SKM-1 (cell line): ENCODE measurements at regions not wholly inside any gene's neighbourhood (a gene's known extent, or its start where the extent isn't known, plus 50 kb on each side); places are given as distances from the start of the nearest gene placed in this dataset.
"Not testable (repeated sequence)": the region's sequence is repeated elsewhere in the genome, so short reads cannot be mapped to it uniquely, and the experiment has no call there.

Experiments used
- DNase-seq: peaks from one replicate; lab custom pipeline; 2025; ENCODE audit not compliant: unreplicated experiment; lab: John Stamatoyannopoulos, UW

- DNase-seq, result no peak
These were observed 81.8 kb upstream of the ANKRD1 start for GRCh38 chr10:91002656-91003055.

GRCh38 chr10:91003379-91003778 lies 82.5 kb upstream of the ANKRD1 start:
- DNase-seq, result not testable (repeated sequence)

DNA sequence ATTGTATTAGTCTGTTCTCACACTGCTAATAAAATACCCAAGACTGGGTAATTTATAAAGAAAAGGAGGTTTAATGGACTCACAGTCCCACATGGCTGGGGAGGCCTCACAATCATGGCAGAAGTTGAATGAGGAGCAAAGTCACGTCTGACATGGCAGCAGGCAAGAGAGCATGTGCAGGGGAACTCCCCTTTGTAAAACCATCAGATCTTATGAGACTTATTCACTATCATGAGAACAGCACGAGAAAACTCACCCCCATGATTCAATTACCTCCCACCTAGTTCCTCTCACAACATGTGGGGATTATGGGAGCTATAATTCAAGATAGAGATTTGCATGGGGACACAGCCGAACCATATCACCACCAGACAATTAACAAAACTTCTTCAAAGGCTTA lies 84.4 kb upstream of the ANKRD1 start:
- DNase-seq, result not testable (repeated sequence)

DNA sequence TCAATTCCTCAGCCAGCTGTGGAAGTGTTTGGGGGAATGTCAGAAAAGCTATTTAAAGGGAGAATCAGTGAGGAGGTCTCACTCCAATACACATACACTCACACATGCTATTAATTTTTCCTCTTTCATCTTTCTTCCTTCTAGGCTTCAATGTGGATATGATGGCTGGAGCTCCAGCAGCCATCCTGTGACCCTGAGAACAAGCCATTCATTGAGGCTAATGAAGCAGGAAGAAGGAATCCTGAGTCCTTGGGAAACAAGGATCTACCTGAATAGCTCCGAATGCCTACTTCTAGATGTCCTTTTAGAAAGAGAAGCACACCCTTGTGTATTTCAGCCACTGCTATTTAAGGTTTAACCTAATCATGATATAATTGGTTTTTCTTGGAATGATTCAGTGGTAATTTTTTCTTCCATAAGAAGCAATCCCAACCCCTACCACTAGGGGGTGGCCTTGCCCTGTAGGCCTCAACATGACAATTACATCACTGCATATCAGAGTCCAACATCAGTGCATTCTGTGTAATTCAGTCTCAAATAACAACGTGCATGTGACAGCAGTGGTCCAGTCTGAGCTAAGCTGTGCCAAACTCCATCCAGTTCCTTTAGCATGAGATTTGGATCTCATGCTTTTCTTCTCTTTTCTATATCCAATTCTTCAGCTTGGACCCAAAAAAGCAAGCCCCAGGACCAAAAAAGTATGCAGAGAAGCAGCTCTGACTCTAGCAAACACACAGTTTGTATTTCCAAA lies 85.3 kb upstream of the ANKRD1 start:
- peak; percentile 13 for DNase-seq

- DNase-seq, result no peak
These were observed 86.0 kb upstream of the ANKRD1 start for GRCh38 chr10:91006752-91007346.

DNA sequence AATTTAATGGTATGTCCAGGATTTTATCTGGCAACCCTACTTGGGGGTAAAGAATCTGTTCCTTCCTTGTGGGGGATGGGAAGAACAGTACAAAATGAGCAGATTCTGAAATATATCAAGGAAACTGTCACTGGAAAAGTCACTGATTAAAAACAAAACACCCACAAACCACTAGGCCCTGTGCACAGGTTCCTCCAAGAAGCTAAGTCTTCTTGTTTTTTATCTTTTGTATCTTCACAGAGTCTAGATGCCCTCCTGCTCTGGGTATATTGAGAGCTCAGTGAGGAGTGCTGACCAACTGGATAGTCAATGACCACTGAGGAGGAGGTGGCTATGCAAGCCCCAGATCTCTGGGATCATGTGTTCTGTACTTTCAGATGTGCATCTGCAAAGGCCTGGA lies 86.8 kb upstream of the ANKRD1 start:
- no peak for DNase-seq

DNA sequence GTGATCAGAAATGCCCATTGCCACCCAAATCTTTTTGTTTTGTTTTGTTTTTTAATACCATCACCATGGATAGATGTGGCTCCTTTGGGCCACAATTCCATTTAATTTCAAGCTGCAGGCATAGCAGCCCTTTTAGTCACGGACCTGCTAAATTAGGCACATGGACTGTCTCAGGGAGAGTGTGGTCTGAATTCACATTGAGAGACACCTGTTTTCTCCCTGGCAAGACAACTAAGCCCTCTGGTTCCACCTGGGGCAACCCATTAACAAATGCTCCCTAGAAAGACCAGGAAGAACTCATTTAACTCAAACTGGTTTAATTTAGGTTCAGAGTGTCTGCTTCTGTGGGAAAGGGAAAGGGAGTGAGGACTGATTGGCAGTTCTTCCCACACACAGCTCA lies 88.2 kb upstream of the ANKRD1 start:
- DNase-seq, result no peak

GRCh38 chr10:91010952-91011351 lies 90.1 kb upstream of the ANKRD1 start:
- no peak for DNase-seq

DNA sequence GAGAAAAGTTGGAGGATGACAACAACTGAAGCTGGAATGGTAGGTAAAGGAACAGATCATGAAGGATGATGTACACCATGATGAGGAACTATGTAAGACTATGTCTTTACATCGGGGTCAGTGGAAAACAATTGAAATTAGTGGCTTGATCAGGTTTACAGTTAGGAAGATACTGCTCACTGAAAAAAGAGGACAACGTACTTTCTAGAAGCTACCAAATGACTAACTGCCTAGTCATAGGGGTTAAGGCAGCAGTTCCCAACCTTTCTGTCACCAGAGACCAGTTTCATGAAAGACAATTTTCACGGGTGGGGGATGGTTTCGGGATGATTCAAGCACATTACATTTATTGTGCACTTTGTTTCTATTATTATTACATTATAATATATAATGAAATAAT lies 91.6 kb upstream of the ANKRD1 start:
- DNase-seq, result no peak

DNA sequence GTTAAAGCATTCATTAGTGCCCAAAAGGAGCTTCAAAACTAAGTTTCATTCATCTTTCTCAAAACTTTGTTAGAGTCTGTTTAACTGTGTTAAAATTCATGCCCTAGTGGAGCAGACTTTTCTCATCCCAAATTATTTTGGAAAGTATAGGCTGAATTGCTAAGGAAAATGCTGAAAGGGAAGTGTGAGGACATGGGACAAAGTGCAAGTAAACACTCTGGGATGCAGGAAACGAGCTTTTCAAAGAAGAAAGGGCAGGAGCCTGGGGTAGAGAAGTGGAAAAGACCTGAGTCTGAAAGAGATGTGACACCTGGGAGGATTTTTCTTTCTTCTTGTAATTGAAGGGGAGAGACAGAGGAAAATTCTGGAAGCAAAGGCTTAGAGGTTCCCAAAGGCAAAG lies 93.1 kb upstream of the ANKRD1 start:
- no peak for DNase-seq

GRCh38 chr10:91017198-91017597 lies 96.3 kb upstream of the ANKRD1 start:
- DNase-seq, result no peak

DNA sequence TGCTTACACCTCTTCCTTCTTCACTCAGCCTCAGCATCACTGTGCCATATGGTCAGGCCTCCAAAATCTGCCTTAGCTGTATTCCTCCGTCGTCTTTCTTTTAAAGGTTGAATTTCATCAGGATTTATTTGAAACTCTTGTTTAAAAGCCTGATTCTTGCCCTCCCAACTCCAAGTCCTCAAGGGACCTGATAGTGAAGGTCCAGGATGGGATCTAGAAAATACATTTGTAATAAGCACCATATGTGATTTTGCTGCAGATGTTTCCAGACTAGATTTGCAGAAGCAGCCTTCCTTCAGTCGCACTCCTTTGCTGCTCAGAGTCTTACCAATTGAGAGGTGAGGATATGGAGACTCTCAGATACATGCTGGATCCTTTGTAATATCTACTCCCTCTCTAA lies 101.0 kb upstream of the ANKRD1 start:
- DNase-seq, result no peak

GRCh38 chr10:91022390-91022789 lies 101.5 kb upstream of the ANKRD1 start:
- no peak for DNase-seq

GRCh38 chr10:91022924-91023699 lies 102.2 kb upstream of the ANKRD1 start:
- DNase-seq, result no peak

- DNase-seq, result no peak
These were observed 103.0 kb upstream of the ANKRD1 start for GRCh38 chr10:91023700-91024398.

DNA sequence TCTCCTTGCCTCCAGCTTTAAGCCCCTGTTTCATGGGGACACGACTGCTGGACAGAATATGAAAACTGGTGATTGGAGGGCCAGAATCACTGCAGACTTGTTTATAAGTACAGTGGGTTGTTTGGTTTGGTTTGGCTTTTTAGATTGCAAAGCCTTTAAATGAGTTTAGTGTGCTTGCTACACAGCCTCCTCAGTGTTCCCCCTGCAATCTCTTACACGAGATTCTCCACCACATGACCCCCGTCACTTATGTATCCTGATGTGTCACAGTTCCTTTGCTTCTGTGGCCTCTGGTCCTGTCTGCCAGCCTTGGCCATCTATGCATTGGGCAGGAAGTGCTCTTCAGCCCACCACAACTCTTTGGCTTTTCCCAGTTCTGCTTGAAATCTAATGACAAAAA lies 103.7 kb upstream of the ANKRD1 start:
- DNase-seq, result no peak

GRCh38 chr10:91032611-91033206 lies 111.8 kb upstream of the ANKRD1 start:
- peak; percentile 34 for DNase-seq

- no peak for DNase-seq
These were observed 112.5 kb upstream of the ANKRD1 start for GRCh38 chr10:91033324-91033950.

DNA sequence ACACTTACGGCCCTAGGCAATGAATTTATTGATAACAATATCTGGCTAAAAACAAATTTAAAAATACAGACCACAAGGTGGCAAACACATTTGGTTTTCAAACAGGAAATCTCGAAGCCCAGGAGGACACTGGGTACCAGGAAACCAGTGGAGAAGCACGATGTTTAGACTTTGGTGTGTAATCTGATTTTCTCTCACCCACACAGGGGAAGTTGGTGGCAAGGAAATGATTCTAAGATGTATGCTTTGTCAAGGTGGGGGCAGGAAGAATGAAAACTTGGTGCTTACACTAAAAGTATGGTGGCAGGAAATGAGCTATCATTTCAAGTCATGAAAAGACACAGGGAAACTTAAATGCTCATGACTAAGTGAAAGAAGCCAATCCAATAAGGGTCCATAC lies 113.2 kb upstream of the ANKRD1 start:
- no peak for DNase-seq

DNA sequence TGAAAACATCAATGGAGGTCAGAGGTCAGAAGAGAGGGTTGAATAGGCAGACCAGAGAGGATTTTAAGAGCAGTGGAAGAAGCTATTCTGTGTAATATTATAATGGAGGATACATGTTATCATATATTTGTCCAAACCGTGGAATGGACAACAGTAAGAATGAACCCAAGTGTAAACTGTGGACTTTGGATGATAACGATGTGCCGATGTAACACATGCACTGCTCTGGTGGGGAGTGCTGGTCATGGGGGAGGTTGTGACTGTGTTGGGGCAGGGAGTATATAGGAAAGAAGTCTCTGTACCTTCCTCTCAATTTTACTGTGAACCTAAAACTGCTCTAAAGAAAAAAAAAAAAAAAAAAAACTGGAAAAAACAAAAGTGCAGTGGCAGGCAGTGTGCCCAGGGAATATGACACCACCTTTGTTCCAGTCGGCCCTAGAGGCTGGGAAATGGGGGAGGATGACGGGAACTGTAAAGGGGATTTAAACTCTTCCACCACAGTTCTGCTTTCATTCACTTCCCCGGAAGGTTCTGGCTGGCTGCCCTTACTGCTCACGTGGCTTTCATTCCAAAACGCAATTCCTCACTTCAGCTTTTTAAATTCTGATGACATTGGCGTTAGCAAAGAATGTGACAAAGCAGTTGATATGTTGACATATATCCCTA lies 113.7 kb upstream of the ANKRD1 start:
- no peak for DNase-seq
